ENCODE measurements at regions not wholly inside any gene's neighbourhood (a gene's known extent, or its start where the extent isn't known, plus 50 kb on each side); places are given as distances from the start of the nearest gene placed in this dataset.

DNA sequence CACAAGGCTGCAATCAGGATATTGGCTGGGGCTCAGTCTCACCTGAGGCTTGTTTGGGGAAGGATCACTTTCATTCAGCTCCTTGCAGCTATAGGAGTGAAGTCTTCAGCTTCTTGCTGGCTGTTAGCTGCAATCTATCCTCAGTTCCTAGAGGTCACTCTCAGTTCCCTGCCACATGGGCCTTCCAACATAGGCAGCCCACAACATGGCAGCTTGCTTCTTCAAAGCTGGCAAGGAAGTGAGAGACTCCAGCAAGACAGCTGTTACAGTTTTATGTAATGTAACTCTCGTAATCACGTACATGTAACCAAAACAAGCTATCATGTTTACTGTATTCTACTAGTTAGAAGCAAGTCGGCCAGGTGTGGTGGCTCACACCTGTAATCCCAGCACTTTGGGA lies 226.9 kb downstream of the CDC5L start:
- no peak for DNase-seq

DNA sequence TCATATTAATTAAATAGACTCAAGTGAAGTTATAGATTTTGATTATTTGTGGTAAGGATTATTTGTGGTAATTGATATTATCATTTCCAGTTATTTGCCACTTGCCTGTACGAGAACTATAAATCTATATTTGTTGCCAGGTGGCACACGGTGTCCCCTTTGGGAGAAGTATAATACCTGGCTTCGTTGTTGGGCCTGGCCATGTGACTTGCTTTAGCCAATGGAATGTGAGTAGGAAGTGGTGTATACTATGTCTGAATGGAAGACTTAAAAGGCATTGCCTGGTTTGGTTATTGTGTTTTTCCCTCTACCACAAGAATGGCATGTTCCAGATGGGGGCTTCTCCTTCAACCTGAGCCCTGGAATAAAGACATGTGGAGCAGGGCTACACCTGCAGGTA lies 228.1 kb downstream of the CDC5L start:
- no peak for DNase-seq

DNA sequence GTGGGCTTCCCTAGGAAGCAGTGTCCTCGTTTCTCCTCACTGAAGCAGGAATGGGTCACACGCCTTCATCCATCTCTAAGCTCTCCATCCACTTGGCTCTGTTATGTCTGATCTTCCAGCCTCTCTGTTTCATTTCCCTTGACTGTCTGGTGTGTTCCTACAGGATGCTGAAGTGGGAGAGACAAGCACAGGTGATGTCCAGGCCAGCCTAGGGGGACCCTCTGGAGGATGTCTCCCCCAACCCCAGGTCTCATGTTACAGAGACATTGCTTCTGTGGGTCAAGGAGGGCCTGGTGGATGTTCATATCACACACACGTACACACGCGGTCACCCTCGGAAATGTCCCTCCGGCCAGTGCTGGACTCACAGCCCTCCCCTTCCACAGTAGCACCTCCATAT lies 229.9 kb downstream of the CDC5L start:
- DNase-seq: no peak

DNA sequence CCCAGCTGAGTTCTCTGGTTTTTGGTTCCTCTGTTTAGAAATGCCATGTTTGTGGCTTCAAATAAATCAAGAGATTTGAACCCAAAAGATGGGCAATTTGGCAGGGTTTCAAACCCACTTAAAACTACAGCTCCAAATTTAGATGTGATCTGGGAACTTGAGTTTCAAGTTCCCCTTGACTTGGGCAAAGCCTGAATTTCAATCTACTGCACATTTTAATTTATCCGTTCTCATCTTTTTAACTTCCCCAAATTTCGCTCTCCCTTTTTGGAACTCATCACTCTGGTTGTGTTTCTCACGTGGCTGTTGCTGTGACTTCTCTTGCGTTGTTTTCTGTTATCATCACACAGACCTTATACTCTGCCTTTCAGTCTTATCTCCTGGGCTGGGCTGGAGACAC lies 230.9 kb downstream of the CDC5L start:
- DNase-seq: no peak

DNA sequence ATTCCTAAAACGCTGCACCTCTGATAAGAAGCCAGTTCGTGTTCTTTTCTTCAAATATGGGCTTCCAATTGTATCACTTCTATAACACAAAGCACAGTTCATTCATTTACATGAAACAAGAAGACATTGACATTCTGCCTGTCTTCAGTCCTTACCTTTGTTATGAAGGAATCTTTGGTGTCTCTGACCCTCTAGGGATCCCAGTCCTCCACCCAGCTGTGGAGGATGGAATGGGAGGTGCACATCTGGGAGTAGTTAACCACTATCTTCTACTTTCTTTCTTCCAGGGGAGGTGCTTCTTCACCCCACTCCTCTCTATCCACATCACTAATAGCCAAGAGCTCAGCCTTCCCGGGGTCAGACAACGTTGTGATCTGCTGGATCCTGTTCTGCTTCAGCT lies 233.4 kb downstream of the CDC5L start:
- no peak for DNase-seq

DNA sequence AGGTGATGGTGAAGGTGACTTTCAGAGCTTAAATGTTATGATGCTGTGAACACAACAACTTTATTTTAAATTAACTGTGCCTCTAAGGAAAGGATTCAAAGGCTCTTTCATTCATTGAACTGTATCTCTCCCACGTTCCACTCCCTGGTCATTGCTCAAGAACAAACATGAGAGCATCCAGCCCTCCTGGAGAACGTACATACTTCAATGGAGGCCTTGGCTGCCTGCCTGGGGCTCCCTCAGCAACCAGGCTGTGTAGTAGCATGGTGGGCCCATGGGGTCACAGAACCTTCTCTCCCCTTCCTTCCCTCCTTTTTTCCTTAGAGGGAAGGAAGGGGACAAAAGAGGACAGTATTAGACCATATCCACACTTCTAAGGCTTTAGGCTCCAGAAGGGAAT lies 234.3 kb downstream of the CDC5L start:
- no peak for DNase-seq

DNA sequence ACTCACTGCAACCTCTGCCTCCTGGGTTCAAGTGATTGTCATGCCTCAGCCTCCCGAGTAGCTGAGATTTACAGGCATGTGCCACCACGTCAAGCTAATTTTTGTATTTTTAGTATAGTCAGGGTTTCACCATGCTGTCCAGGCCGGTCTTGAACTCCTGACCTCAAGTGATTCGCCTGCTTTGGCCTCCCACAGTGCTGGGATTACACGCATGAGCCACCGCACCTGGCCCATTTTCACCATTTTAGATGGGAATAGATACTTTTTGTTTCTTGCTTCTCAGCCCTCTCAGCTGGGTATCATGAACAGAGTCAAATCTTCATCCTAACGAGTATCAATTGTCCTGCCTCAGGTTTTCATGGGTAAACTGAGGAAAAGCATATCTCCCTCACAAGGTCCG lies 235.0 kb downstream of the CDC5L start:
- no peak for DNase-seq

DNA sequence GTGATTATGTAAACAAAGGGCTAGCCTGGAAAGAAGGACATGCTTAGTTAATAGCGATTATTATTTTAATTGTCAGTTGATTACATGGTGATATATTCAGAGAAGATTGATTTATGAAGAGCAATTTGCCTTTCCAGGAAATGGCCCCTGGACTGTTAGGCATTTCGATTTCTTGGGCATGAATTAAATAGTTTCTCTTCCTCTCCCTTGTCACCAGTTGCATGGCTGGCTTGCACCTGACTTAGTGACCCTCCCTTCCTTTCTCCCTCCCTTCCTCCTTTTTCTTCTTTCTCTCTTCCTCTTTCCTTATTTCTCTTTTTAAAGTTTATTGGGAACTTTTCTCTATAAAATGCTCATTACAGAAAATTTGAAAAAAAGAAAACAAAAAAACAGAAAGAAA lies 235.4 kb downstream of the CDC5L start:
- no peak for DNase-seq

DNA sequence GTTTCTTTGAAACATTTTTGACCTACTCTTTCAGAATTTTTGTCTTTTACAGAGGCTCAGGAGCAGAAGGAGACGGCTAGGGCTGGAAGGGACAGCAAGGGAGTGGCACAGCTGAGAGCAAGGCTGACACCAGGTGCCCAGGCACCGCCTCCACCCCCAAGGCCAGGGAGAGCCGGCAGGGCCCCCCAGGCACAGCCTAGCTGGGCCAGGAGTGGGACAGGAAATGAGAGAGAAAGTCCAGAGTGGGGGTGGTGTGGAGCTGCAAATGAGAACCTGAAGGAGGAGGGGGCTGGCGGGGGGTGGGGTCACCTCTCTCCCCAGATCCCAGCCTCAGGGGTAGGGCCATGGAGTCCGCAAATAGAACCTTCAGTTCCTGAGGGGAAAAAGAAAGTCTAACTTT lies 236.7 kb downstream of the CDC5L start:
- DNase-seq: no peak

DNA sequence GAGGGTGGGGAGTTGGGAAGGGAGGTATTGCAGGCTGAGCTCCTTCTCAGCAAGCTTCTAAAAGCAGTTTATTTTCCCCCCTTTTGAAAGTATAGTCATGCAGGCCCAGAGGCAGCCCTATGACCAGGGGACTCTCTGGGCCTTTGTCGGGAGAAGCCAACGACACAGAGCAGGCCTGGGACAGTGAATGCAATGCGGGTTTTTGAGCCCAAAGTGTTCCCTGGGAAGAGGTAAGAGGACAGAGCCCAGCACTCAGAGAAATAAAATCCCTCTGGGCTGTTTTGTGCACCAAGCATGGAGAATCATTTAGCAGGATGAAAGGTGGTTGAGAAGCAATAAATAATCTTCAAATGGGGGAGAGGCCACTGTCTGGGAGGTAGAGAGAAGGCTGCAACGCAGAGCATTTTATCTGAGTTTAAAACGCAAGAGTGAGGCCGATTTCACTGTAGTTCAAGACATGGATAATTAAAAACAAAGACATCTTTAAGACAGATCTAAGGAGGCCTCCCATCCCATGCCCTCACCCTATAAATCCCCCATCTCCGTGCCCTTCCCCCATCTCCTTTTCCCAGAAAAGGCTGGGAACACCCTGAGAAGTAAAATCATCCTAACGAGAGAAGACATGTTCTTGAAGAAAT lies 237.5 kb downstream of the CDC5L start:
- DNase-seq: no peak

DNA sequence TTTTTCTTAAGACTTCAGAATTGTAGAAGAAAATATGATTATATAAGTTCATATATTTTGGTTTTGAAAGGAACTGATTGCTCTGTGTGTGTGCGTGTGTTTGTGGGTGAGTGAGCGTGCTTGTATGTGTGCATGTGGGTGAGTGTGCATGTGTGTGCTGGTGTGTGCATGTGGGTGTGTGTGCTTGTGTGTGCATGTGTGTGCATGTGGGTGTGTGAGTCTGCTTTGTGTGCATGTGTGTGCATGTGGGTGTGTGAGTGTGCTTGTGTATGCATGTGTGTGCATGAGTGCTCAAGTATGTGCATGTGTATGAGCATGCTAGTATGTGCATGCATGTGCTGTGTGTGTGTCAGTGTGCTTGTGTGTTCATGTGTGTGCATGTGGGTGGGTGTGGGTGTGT lies 238.5 kb downstream of the CDC5L start:
- DNase-seq: no peak

DNA sequence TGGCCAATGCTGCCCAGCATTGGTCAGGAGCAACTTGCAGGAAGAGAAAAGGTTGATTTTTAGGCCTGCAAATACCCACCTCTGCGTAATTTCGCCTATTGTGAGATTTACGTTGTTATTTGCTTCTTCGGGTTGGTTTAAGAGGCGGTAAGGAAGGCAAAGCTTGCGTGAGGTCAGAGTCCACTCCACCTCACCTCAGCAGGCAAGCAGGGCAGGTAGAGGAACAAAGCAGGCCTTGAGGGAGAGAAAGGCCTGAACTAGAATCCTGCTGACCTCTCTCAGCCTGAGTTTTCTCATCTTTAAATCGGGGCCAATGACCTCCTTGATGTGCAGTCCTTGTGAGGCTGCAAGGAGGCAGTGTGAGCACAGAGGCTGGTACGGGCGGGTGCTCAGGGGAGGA lies 239.1 kb downstream of the CDC5L start:
- no peak for DNase-seq

DNA sequence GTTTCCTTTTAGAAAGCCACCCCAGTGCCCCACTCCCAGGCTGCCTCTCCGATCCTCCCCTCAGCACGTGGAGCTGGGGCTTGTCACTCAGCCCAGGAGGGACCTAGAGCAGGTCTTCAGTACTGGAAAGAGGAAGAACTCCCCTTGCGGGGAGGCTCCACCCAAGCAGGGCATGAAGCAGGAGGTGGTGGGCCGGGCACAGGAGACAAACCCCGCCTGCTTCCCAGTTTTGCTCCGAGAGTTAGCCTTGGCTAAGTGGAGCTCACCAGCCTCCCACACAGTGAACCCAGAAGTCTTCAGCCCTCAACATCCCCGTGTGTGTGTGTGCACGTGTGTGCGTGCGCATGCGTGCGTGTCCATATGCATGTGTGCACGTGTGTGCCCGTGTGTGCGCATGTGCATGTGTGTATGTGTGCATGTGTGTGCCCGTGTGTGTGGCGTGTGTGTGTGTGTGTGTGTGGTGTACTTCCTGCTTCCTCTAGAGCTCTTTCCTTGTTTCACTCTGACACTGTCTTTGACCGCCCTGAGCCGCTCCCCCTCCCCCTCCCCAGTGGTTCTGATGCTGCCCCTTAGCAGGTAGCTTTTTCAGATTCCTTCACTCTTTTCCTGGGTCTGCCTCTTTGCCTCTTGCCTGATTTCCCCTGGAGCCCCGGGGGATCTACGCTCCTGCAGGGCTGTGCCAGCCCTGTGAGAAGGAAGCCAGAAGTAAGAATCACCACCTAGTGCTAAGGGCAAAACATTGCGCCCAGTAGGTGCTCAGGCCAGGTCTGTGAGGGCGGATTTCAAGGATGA lies 239.8 kb downstream of the CDC5L start:
- DNase-seq: no peak

DNA sequence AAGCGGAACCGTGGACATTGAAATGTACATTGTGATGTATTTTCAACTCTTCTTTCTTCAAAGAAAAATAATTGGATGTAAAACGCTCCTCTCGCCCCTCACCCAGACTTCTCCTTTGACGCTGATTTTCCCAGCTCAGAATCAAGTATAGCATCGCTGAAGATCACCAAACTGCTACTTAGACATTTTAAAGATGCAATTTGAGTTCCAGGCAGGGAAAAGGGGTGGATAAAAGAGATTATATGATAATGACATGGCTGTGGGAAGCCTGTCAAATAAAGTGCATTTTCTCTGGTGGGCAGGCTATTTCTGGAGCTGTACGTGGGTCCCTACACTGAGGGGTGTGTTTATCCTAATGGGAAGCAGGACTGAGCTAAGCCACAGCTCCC lies 240.4 kb downstream of the CDC5L start:
- DNase-seq: no peak

DNA sequence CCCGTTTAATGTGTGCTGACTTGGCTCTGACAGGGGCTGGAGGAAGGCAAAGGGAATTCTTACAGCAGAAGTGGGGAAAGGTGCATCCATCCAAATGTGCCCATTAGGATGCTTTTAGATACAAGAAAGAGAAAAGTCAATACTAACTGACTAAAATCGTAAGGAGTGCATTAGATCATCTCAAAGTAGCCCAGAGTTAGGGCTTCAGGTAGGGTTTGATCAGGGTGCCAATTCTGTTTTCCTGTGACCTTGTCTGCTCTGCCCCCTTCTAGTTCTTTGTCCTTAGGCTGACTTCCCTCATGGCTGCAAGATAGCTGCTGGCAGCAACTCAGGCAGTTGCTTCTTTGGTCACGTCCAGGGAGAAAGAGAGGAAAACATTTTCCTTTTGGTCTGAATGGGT lies 240.8 kb downstream of the CDC5L start:
- no peak for DNase-seq

DNA sequence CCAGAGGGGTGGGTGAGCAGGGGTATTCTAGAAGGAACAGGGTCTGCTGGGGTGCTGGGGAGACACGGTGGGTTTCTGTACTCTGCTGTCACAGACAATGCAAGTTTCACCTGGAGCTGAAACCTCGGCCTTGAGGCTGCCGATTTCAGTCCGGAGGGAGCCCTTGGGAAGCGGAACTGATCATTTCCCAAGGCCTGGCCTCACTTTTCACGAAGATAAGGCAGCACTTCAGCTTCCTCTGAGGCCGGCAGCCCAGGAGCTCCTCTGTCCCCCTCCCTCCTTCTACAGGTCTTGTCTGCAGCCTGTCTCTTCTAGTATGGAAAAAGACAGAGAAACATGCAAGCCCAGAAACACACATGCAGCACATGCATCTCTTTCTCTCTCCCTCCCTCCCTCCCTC lies 242.1 kb downstream of the CDC5L start:
- no peak for DNase-seq

DNA sequence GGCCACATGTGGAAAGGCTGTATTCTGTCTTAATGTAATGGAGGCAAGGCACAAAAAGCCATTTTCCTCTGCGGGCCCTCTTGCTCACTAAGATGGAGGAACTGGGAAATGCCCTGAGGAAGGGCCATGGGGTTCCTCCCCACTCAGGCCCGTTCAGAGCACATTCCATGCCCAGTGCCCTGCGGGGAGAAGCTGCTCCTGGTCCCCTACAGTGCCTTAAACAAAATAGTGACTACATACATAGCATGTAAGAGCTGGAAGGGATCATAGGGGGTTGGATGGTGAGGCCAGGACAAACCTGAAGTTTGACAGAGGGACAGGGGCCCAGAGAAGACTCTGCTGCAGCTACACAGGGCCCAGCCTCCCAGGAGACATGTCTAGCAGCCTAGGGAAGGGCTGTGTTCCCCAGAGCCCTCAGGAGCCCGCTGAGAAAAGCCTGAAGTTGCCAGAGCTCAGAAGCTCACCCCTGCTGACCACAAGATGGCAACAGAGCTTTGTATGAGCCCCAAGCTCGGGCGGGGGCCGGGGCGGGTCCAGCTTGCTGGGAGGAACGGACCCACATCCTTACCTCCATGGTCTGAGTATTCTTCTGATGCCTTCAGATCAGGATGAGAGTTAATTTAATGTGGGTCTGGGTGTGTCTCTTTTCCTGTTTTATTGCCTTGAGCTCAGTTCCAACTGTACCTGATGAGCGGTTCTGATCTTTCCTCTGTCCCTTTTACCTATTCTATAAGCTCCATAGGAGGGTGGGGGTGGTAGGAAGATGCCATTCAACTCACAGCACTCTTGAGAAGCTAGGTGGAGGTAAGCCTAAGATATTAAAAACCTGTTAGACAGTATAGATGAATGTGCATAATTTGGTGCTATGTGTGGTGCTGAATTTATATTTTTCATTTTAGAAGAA lies 242.9 kb downstream of the CDC5L start:
- peak; percentile 33 for DNase-seq

DNA sequence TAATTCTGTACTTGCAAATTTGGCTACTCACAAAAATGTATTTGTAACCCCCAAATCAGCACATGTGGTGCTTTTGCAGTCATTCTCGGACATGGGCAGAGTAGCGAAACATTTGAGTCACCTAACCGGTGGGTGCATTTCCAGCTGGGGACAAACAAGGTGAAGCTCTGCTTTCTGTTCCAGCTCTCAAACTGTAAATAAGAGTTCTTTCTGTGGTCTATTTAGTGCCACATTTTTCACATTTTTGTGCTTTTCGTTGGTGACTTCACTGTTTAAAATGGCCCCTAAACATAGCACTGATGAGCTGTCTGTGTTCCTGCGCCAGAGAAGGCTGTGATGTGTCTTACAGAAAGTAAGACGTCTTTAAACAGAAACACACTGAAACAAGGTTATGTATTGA lies 244.5 kb downstream of the CDC5L start:
- DNase-seq: no peak

DNA sequence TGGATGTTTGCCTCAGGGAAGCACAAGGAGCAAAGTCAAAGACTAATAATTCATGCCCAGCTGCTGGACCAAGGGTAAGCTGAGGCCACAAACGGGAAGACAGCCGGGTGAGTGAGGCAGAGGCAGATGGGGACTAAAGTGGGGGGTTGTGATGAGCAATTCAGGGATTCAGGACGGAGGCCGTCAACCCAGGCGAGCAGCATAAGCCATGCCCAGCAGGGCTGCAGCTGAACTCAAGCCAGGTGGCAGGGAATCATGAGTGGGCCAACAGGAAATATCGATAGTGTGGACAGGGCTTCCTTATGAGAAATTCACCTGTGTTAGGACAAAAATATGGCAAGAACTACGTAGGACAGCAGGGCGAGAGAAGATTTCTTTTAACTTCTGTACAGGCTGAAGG lies 246.8 kb downstream of the CDC5L start:
- DNase-seq: no peak

DNA sequence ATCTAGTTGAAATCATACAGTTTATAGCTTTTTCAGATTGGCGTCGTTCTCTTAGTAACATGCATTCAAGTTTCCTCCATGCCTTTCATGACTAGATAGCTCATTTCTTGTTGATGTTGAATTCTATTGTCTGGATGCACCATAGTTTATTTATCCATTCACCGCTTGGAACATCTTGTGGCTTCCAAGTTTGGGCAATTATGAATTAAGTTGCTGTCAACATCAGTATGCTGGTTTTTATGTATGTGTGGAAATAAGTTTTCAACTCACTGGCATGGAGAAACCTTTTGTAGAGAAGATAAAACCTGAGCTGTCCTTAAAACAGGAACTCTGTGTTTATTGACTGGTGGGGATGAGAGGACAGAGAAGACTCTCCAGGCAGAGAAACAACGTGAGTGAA lies 248.0 kb downstream of the CDC5L start:
- no peak for DNase-seq

DNA sequence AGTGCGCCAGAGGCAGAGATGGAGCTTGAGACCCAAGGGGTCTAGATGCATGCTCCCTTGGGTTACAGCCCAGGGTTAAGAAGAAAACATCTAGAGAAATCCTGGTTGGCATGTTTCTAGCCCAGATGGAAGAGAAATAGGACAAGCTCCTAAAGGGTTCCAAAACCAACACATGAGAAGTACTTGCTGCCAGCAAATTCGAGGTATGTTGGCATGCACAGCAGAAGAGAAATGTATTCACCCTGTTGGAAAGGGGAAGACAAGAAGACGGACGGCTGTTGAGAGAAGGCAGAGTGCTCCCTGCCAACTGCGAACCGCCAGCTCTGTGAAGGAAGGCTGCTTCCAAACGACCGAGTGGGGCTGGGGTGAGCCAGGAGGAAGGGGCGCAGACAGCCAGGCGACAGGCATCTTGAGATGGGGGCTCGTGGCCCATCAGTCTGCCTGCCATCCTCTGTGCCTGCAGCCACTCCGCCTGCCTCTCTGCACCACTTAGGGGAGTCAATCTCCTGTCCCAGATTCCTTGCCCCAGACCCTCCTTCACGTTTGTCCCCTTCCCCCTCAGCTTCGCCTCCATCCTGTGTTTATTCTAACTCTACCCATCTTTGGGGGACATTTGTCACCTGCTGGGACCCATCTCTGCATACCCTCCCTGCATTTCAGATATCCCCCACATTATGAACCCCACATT lies 249.2 kb downstream of the CDC5L start:
- DNase-seq: no peak

DNA sequence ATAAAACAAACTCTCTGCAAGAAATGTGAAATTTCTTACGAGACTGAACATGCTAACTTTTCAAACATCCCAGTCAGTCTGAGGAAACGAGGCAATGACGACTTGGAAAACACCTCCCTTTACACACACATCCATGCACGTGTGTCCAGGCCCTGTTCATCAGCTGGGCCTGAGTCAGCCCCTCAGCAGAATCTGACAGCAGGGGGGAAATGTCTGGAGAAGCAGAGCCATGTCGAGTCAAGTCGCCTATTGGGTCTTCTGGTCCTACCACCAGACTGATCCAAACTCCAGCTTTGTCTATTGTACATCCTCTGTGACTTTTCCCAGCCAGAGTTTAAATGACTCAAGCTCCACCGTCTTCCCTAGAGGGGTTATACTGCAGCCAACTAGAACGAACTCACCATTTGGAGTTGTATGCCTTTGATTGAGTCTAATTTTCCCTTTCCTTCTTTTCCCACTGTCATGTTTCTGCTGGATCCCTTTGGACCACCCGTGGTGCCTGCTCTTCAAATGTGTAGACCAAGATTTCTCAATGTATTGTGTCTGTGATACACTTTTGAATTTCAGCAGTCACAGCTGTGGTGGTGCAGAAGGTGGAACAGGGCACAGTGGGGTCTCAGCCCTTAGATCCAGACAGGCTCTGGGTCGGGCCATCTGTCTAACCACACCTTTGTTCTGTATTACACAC lies 254.0 kb downstream of the CDC5L start:
- no peak for DNase-seq

DNA sequence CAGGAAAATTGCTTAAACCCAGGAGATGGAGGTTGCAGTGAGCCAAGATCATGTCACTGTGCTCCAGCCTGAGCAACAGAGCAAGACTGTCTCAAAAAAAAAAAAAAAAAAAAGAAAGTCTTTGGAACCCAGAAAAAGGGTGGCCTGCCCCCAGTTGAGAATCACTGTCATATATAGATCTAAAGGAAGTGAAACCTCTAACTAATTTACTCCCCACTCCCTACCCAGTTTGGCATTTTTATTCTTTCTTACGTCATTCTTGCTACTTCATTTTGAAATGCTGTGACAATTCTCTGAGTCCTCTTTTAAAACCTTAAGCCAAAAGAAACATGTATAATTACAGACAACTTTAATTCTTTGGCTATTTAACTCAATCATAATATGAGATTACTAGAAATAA lies 254.8 kb downstream of the CDC5L start:
- no peak for DNase-seq

Measured in retina (tissue), 1 donor.